ENCODE measurements at regions not wholly inside any gene's neighbourhood (a gene's known extent, or its start where the extent isn't known, plus 50 kb on each side); places are given as distances from the start of the nearest gene placed in this dataset.

- no peak for TF ChIP-seq CTCF (IDR thresholded peaks at IDR 0.05; ENCODE audit: low read depth, low read length)
- H3K4me3 ChIP-seq (ENCODE audit: low read depth, low read length), result no peak overlapping the region
These were observed 200.9 kb upstream of the JARID2 start for GRCh38 chr6:15044948-15045347.

- no peak overlapping the region for H3K4me3 ChIP-seq (ENCODE audit: low read depth, low read length)
- TF ChIP-seq CTCF (IDR thresholded peaks at IDR 0.05; ENCODE audit: low read depth, low read length), result no peak
These were observed 199.1 kb upstream of the JARID2 start for GRCh38 chr6:15046751-15047150.

- no peak for TF ChIP-seq CTCF (IDR thresholded peaks at IDR 0.05; ENCODE audit: low read depth, low read length)
- no peak overlapping the region for H3K4me3 ChIP-seq (ENCODE audit: low read depth, low read length)
These were observed 197.5 kb upstream of the JARID2 start for GRCh38 chr6:15048367-15048766.

- no peak for TF ChIP-seq CTCF (IDR thresholded peaks at IDR 0.05; ENCODE audit: low read depth, low read length)
- H3K4me3 ChIP-seq (ENCODE audit: low read depth, low read length), result no peak overlapping the region
These were observed 187.4 kb upstream of the JARID2 start for GRCh38 chr6:15058200-15059061.

- H3K4me3 ChIP-seq (ENCODE audit: low read depth, low read length), result no peak overlapping the region
These were observed 184.7 kb upstream of the JARID2 start for GRCh38 chr6:15061180-15061641.

GRCh38 chr6:15061908-15062515, 183.9 kb upstream of the JARID2 start:
- no peak overlapping the region for H3K4me3 ChIP-seq (ENCODE audit: low read depth, low read length)
- TF ChIP-seq CTCF (IDR thresholded peaks at IDR 0.05; ENCODE audit: low read depth, low read length), result no peak

More at GRCh38 chr6:15061180-15061641, 184.7 kb upstream of the JARID2 start:
- TF ChIP-seq CTCF (IDR thresholded peaks at IDR 0.05; ENCODE audit: low read depth, low read length), result no peak

Data from WI38 (cell line).